GM21367 (cell line): ENCODE measurements at regions not wholly inside any gene's neighbourhood (a gene's known extent, or its start where the extent isn't known, plus 50 kb on each side); places are given as distances from the start of the nearest gene placed in this dataset.

Experiments used
- ATAC-seq: cut with Tn5 transposase; IDR thresholded peaks from one replicate; pipeline ENCODE4 v1.9.1; 2021; ENCODE audit not compliant: unreplicated experiment

DNA sequence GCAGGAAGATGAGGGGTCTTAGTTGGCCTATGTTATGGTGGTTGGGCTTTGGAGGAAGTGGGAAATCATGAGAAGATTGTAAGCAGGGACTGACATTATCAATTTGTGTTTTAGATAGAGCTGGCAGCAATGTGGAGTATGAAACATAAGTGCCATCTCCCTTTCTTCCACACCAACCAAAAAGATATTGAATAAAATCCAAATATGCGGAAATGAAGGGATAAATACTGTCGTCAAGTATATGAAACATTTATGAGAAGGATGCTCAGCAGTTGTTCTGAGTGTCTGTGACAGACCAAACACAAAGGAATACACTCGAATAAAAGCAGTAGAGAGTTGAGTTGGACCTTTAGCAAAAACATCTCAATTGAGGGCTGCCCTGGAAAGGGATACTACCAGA, 1090.0 kb upstream of the ZEB2 start:
- no peak for ATAC-seq

DNA sequence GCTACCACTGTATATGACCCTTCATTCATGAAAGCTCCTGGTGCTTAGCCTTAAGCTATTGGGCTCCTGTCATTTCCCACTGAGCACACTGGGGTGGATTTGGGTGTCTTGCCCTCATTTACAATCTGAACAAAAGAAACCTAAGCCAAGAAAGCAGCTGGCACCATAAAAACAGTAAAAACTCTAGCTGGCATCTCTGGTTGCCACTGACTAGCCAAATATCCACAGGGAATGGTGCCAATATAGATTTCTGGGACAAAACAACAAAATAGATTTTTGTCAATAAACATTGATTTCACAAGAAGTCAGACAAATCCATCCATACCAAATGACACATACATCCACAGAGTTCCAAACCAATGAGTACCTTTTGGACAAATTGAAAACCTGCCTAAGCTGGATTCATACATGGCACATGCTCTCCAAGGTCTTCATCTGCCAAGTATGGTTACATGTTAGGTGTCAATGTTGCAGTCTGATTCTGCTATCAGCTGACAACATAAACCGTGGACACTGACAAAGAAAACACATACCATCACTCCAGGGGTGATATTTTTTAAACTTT, 1081.5 kb upstream of the ZEB2 start:
- no peak for ATAC-seq

DNA sequence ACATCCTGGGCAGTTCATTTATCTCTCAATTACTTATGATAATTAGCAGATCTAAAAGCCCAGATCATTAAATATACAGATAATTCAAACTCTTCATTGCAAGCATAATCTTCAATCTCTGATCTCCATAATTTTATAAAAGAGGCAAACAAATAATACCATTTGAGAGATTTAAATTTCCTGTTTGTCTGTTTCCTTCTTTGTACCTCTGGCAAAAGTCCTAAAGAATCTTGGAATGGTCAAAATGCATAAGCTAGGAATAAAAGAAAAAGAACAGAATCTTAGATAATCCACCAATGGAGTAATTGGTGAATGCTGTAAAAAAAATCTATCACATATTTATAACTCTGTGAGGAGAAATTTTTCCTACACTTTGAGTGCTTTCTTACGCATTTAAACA, 1080.9 kb upstream of the ZEB2 start:
- ATAC-seq, result no peak

DNA sequence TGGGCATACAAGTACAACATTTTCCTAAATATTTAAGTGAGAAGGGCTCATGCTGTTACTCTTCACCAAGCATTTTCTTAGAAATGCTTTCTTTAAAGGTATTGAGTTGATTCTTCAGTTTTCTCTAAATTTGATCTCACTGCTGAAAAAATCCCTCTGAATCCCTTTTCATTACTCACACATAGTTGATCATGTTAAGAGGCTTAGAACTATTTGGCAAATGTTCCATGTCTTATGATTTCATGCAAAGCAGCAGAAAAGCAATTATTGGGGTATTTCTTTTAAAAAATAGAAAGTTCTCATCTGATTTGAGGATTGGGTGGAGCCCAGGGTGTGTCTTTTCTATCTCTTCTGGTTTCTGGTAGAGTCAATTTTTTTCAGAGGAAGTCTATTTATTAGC, 1079.8 kb upstream of the ZEB2 start:
- no peak for ATAC-seq

DNA sequence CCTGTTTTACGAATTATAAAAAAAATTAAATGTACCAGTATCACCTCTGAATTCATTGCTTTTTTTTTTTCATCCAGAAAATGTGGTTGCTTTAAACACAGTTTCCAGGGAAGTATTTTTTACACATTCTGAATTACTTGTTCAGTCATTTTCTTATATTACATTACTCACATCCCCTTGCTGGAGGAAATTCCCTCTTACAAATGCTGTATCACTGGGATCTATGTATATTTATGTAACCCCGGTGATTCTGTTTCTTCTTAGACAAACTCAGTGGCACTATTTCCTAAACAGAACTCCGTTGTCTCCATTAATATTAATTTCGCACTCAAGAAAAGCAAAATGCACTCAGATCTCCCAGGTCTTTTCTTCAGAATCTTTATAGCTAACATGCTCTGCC, 1078.5 kb upstream of the ZEB2 start:
- no peak for ATAC-seq

DNA sequence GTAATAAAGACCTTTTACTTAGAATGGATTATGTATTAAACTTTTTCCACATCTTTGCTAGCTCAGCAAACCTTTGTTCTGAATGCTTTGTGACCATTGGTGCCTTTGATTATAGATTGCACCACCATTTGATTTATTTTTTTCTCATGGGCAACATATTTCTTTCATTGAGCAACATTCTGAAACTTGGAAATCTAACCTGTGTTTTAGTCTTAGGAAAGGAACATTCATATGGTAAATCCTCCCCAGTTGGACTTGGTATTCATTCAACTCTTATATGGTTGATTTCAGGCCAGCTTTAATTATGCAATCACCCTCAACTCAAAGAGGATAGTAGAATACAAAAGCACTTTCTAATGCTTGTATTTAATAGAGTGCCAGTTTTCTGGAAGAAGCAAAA, 1077.9 kb upstream of the ZEB2 start:
- no peak for ATAC-seq

DNA sequence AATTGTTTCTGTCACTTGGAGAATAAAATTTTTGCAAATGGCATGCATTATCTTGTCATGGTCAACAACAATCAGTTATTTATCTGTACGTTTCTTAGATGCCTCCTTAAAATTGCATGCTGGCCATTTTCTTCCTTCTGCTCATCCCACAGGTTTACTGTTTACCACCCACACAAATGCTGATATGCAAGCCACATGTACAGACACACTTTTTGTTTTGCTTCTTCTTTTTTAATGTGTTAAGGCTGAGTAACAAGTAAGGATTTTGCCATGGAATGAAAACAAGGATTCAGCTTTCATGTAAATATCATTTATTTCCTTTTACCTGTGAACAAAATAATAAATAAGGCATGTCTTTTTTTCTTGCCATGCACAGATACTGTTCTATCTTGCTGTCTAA, 1077.1 kb upstream of the ZEB2 start:
- ATAC-seq, result no peak

GRCh38 chr2:145596416-145596815, 1076.5 kb upstream of the ZEB2 start:
- ATAC-seq, result no peak

GRCh38 chr2:145595296-145595695, 1075.4 kb upstream of the ZEB2 start:
- ATAC-seq, result no peak

DNA sequence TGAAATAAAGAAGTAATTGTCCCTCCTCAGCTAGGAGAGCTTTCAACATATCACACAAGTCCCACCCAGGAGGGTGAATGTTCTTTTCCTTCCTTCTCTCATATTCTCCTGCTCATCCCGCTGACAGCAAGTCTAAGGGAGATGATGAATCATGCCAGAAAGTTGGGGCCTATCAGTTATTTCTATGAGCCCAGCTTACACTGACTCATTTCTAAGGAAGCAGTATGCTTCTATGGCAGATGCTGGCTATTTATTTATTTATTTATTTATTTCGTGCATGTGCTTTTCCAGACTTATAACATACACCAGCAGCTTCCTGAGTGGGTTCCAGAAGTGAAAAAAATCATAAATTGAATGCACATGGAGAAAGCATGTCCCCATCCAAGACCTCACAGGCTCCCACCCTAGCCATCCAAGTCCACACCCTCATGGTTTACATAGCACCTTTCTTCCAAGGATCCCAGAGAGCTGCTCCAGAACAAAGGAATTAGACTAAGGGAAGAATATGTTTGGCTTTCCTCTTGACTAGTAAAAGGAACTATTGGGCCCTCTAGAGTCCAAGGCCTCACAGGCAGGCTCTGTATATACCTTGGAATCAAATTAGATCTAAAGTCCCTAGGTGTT, 1074.2 kb upstream of the ZEB2 start:
- no peak for ATAC-seq

GRCh38 chr2:145593280-145593679, 1073.4 kb upstream of the ZEB2 start:
- no peak for ATAC-seq

GRCh38 chr2:145592361-145592760, 1072.4 kb upstream of the ZEB2 start:
- ATAC-seq, result no peak

DNA sequence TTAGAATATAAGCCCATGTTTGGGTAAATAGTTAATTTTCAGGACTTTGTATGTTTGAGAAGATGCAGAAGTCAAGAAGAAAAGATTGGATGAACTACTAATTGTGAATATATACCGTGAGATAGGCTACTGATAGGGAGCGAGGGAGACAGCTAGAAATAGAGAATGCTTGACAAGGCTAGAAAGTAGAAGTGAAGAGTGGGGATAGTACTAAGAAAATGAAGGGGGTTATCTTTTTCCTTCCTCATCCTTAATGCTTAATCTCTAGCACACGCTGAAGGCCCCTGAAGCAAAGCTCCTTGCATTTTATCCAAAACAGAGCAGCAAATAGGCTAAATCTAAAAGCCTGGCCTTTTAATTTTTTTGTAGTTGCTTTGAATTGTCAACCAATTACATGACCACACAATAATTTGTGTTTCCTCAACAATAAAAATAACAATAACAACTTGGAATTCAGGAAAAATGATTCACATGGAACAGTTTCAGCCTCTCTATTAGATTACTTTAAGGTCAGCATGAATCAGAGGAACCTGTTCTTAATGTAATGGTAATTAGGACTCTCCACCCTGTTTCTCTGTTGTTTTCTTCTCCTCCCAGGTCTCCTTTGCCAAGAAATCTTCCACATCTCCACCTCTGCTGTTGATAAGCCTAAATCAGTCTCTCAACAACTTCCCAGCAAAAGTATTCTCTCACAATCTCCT, 1071.3 kb upstream of the ZEB2 start:
- no peak for ATAC-seq

GRCh38 chr2:145587922-145588321, 1068.0 kb upstream of the ZEB2 start:
- ATAC-seq, result no peak

- ATAC-seq, result no peak
These were observed 1064.4 kb upstream of the ZEB2 start for GRCh38 chr2:145584353-145584752.

DNA sequence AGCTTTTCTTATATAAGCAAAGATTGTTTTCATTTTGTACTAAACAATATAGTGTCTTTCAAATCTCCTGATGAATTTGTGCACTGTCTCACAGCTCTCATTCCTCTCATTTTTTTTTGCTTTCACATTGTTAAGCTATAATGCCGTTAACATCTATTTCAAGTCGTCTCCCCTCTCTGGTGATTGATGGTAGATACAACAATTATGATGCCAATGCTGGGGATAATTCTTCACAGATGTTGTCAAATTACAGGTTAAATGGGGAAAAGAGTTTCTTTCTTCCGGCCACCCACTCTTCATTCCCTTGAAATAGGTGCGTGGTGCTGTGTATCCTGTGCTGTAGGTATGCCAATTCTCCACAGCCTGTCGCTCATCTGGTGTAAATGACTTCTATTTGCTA, 1053.7 kb upstream of the ZEB2 start:
- no peak for ATAC-seq

GRCh38 chr2:145572238-145572637, 1052.3 kb upstream of the ZEB2 start:
- ATAC-seq, result no peak

DNA sequence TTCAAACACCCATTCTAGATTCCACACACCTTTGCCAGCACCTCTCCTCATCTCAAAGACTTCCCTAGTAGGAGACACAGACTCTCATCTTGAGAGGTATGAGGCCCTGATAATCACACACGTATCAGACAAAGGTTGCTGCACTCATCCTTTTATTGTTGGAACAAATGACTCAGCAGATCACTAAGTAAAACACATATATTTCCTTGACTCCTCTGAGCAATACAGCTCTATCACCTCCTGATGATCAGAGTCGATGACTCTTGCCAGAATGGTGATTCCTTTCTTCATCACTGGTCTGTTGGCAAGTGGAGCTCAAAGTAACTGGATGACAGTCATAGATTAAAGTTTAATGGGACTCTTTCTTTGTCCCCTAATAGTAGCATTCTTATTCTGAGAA, 1049.2 kb upstream of the ZEB2 start:
- no peak for ATAC-seq

DNA sequence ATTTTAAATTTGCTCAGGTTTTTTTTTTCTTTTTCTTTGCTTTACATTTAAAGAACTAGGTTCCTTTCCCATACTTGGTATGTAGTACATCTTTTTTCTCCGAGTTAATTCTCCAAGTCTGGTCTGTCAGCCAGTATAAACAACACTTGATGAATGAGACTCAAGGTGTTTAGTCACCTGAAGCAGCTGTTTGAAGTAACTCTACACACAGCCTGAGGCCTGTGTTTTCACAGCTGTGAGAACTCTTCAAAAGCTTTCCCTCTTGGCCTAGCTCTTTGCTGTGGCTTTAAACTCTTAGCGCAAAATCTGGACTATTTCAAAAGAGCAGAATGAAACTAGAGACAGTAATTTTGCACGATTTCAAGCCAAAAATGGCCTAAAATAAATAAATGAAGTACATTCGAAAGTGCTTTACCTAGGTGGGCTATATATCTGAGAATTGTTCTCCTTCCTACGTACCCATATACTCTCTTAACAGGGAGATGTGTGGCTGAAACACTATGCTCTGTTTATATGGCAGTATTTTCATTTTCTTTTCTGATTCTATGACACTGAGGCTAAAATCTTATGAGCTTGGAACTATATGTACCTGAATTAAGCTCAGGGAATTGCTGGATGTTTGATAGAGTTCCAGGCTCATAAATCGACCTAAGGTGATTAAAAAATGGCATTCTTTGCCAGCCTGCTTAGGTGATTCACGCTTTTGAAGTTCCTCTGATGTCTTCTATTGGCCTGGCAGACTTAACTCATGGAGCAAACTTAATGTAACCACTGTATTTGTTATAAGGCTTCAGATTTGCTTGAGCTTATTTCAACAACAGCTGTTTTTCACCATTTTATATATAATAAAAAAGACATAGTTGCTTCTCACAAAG, 1044.1 kb upstream of the ZEB2 start:
- ATAC-seq, result no peak

DNA sequence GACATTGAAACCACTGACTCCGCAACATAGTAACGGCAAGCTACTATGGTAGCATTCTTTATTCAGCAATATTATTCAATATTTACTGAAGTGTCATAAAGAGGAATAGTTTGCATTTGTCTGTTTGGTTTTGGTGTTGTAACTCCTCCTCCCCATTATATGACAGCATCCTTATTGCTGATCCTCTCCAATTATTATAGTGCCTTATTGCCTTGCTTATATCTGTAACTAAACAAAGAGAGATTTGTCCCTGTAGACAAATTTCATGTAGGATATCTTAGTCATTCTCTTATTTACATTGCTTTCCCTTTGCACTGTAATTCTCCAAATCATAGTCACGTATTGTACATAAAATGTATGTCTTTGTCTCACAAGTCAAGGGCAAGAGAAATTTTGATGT, 1041.2 kb upstream of the ZEB2 start:
- no peak for ATAC-seq

- ATAC-seq, result no peak
These were observed 1038.9 kb upstream of the ZEB2 start for GRCh38 chr2:145558617-145559350.
